Activated naive CD4-positive, alpha-beta T cell treated with anti-CD3 and anti-CD28 coated beads, Interleukin-2, amount 50 U/mL, for 24 hours (primary cell): ENCODE measurements at regions not wholly inside any gene's neighbourhood (a gene's known extent, or its start where the extent isn't known, plus 50 kb on each side); places are given as distances from the start of the nearest gene placed in this dataset.
"Not testable (repeated sequence)": the region's sequence is repeated elsewhere in the genome, so short reads cannot be mapped to it uniquely, and the experiment has no call there.

Experiments used
- H3K27ac Mint-ChIP-seq: one replicate; pipeline ENCODE4 v1.8.0; 2021; ENCODE audit warnings: mild to moderate bottlenecking, mixed read lengths
- H3K27me3 Mint-ChIP-seq: one replicate; pipeline ENCODE4 v1.8.0; 2021; ENCODE audit warnings: mixed read lengths
- H3K36me3 Mint-ChIP-seq: one replicate; pipeline ENCODE4 v1.8.0; 2021; ENCODE audit warnings: mixed read lengths
- H3K4me1 Mint-ChIP-seq: one replicate; pipeline ENCODE4 v1.8.0; 2021; ENCODE audit warnings: mixed read lengths
- H3K4me3 Mint-ChIP-seq: one replicate; pipeline ENCODE4 v1.8.0; 2021; ENCODE audit warnings: mild to moderate bottlenecking, mixed read lengths
- H3K9me3 Mint-ChIP-seq: one replicate; pipeline ENCODE4 v1.8.0; 2021; ENCODE audit warnings: mixed read lengths

DNA sequence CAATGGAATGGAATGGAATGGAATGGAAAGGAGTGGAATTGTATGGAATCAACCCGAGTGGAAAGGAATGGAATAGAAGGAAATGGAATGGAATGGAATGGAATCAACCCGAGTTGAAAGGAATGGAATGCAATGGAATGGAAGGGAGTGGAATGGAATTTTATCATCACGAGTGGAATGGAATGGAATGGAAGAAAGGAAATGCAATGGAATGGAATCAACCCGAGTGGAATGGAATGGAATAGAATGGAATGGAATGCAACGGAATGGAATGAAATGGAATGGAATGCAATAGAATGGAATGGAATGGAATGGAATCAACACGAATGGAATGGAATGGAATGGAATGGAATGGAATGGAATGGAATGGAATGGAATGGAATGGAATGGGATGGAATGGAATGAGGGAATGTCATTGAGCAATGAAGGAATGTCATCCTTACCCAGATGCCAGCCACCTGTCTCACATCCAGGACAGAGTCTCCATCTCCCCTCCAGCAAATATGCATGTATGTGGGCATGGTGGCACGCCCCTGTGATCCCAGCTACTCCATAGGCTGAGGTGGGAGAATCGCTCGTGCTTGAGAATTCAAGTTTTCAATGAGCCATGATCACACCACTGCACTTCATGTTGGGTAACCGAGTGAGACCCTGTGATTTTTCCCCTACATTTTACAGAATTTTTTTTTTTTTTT is 1149.5 kb downstream of the RPIA start:
- peaks cover 21% of the 10 kb centered on the region for H3K36me3 Mint-ChIP-seq
- H3K9me3 Mint-ChIP-seq = peaks cover 22% of the 10 kb centered on the region
- H3K4me1 Mint-ChIP-seq, H3K27me3 Mint-ChIP-seq, H3K4me3 Mint-ChIP-seq, H3K27ac Mint-ChIP-seq: not testable (repeated sequence)

GRCh38 chr2:89841476-89841840 is 1150.0 kb downstream of the RPIA start:
- Mint-ChIP-seq H3K9me3 (peaks cover 18% of the 10 kb centered on the region), H3K4me1 (no peaks in the 10 kb centered on the region), H3K27ac (no peak overlapping the region), H3K27me3 (no peaks in the 10 kb centered on the region), H3K4me3 (no peak overlapping the region), H3K36me3 (peaks cover 17% of the 10 kb centered on the region)

DNA sequence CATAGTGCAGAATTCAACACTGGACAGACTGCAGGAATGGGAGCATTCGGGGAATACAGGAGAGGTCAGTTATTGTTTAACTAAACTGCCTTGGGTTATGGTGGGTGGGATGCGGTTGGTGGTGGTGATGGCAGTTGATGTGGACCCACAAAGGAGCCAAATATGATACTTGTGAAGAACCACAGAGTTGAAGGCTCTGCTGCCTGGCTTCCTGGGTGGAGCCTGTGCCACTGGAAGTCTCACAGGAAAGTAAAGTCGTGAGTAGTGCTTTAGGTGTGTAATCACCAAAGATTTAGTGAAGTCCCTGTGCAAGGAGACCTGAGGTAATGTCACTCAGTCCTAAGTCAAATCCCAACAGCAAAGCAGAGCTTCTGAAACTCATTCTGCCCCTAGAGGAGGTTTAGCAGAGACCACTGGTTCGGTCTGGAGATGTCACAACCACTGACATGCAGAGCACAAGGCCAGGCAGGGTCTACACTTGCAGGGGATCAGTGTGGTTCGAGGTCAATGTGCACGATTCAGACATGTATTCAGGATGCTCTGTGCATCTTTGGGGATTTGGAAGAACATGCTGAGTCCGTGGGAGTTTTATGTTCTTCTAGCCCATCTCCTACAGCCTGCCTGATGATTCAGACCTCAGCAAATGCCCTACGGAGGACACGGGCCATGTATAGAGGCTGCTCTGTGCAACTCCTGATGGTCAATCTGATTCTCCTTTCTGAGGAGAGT is 1150.9 kb downstream of the RPIA start:
- no peaks in the 10 kb centered on the region for H3K27me3 Mint-ChIP-seq
- no peaks in the 10 kb centered on the region for H3K4me1 Mint-ChIP-seq
- H3K36me3 Mint-ChIP-seq = peaks cover 14% of the 10 kb centered on the region
- H3K9me3 Mint-ChIP-seq = peaks cover 16% of the 10 kb centered on the region
- no peak overlapping the region for H3K27ac Mint-ChIP-seq
- no peak overlapping the region for H3K4me3 Mint-ChIP-seq

DNA sequence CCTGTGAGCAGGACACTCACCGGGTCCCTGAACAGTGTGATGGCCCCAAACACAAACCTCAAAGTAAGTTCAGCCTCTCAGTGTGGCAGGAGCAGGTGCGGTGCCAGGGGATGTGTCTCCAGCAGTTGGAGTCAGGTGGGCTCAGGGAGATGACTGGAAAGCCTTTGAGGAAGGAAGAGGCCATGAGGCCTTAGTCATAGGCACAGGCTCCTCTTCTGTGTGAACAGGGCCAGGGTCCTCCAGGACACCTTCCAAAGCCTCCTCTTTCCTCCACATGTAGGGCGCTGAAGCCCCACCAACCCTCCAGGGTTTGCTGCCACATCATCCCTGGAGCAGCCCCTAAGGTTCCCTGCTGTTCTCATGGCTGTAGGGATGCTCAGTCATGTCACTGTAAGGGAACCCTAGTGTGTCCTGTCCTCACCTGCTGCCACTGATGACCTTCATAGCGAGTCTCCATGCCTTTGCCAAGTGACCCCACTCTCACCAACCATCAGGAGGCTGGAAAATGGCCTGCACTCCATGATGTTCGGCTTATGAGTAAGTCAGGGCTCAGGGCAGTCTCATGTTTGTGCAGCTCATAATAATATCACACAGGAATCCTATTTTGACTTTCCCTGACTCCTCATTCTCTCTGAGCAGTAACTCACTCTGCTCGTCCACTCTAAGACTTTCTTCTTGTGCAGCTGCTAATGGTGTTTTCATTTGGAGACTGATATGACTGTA is 1152.9 kb downstream of the RPIA start:
- Mint-ChIP-seq H3K36me3 (peaks cover 6% of the 10 kb centered on the region), H3K4me1 (no peaks in the 10 kb centered on the region), H3K27me3 (peaks cover 9% of the 10 kb centered on the region), H3K27ac (no peak overlapping the region), H3K9me3 (peaks cover 5% of the 10 kb centered on the region), H3K4me3 (no peak overlapping the region)

- H3K9me3 Mint-ChIP-seq = no peaks in the 10 kb centered on the region
- H3K4me1 Mint-ChIP-seq = no peaks in the 10 kb centered on the region
- H3K27me3 Mint-ChIP-seq = peaks cover 9% of the 10 kb centered on the region
- no peak overlapping the region for H3K27ac Mint-ChIP-seq
- no peak overlapping the region for H3K4me3 Mint-ChIP-seq
- H3K36me3 Mint-ChIP-seq = peaks cover 2% of the 10 kb centered on the region
Observed at GRCh38 chr2:89845532-89845931, 1154.1 kb downstream of the RPIA start.

DNA sequence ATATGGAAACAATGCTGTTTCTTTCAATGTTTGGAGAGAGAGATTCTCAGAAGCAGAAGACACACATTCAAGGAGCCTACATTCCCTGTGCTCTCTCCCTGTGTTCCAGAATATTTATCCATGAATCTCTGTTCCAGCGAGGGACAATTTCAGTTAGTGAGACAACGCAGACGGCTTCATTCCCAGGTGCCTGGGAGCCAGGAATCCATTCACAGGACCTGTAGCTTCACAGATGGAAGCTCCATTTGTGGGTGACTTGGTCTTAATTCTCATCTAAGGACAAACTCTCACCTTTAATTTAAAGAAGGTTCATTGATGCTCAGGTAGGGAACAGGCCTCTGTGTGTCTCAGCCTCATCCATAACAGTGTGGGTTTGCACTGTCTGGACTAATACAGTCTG is 1156.6 kb downstream of the RPIA start:
- no peak overlapping the region for H3K4me3 Mint-ChIP-seq
- H3K27ac Mint-ChIP-seq = no peak overlapping the region
- H3K27me3 Mint-ChIP-seq = peaks cover 9% of the 10 kb centered on the region
- no peaks in the 10 kb centered on the region for H3K9me3 Mint-ChIP-seq
- H3K36me3 Mint-ChIP-seq = no peaks in the 10 kb centered on the region
- H3K4me1 Mint-ChIP-seq = no peaks in the 10 kb centered on the region

DNA sequence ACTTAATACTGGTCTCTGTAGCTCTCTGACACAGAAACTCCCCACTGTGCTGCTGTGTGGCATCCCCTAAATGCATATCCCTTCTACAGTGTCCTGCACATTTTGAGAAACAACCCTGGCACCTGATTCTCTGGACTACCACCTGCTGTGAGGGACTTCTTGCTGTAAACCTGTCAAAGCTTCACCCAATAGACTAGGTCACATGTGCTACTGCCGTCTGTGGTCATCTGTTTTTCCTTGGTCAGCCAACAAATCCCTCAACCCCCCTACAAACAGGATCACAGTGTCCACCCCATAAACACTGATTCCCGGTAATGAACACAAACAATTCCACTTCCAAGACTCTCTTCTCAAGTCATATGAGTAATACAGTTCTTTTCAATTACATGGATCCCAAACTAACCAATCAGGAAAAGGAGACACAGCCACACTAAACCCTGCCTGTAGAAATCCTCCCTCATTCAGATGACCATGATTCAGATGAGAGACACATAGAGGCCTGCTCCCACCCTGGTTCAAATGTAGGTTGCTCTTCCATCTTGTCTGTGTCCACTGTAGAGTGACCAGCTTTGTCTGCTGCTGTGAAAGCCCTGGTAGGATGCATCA is 1157.4 kb downstream of the RPIA start:
- Mint-ChIP-seq H3K9me3 (no peaks in the 10 kb centered on the region), H3K27me3 (peaks cover 9% of the 10 kb centered on the region), H3K4me3 (no peak overlapping the region), H3K27ac (no peak overlapping the region), H3K36me3 (no peaks in the 10 kb centered on the region), H3K4me1 (no peaks in the 10 kb centered on the region)

- Mint-ChIP-seq H3K36me3 (no peaks in the 10 kb centered on the region), H3K4me1 (no peaks in the 10 kb centered on the region), H3K9me3 (no peaks in the 10 kb centered on the region), H3K4me3 (no peak overlapping the region), H3K27me3 (peaks cover 9% of the 10 kb centered on the region), H3K27ac (no peak overlapping the region)
Observed at GRCh38 chr2:89849731-89850130, 1158.3 kb downstream of the RPIA start.

- peaks cover 9% of the 10 kb centered on the region for H3K27me3 Mint-ChIP-seq
- H3K27ac Mint-ChIP-seq = no peak overlapping the region
- no peak overlapping the region for H3K4me3 Mint-ChIP-seq
- no peaks in the 10 kb centered on the region for H3K9me3 Mint-ChIP-seq
- H3K4me1 Mint-ChIP-seq = no peaks in the 10 kb centered on the region
- no peaks in the 10 kb centered on the region for H3K36me3 Mint-ChIP-seq
Observed at GRCh38 chr2:89850481-89850880, 1159.0 kb downstream of the RPIA start.

DNA sequence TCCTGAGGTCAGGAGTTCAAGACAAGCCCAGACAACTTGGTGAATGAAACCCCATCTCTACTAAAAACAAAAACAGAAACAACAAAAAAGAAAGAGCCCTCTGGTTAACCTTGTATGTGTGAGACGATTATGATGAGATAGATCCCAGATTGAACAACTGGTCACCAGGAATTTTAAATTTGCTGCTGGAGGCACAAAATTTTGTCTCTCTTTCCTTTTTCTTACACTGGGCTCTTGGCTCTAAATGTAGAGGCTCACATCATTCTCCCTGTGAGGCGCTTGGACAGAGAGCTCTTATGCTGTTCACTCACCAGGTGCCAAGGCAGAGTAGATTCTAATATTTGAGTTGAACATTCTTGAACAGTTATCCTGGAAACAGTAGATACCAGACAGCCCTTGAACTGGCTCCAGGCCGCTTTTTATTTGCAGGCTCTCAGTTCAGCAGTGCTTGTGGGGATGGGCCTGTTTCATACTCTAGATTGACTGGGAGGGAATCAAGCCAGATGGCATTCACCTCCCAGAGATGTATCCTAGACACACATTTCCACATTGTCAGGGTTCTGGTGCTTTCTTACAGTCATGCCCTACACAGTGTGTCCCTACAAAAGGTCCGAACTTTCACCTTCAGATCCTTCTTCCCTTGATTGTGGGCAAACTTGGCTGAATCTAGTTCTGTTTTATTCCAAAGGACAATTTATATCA is 1159.6 kb downstream of the RPIA start:
- H3K36me3 Mint-ChIP-seq = no peaks in the 10 kb centered on the region
- H3K27me3 Mint-ChIP-seq = peaks cover 9% of the 10 kb centered on the region
- no peak overlapping the region for H3K4me3 Mint-ChIP-seq
- no peaks in the 10 kb centered on the region for H3K9me3 Mint-ChIP-seq
- no peaks in the 10 kb centered on the region for H3K4me1 Mint-ChIP-seq
- no peak overlapping the region for H3K27ac Mint-ChIP-seq

GRCh38 chr2:89851583-89851905 is 1160.1 kb downstream of the RPIA start:
- no peaks in the 10 kb centered on the region for H3K36me3 Mint-ChIP-seq
- H3K27ac Mint-ChIP-seq = no peak overlapping the region
- H3K27me3 Mint-ChIP-seq = peaks cover 9% of the 10 kb centered on the region

GRCh38 chr2:89853427-89853826 is 1162.0 kb downstream of the RPIA start:
- not testable (repeated sequence) for H3K27me3 Mint-ChIP-seq, H3K27ac Mint-ChIP-seq, H3K4me1 Mint-ChIP-seq

More at GRCh38 chr2:89851583-89851905, 1160.1 kb downstream of the RPIA start:
- Mint-ChIP-seq H3K4me1 (no peaks in the 10 kb centered on the region), H3K4me3 (no peak overlapping the region), H3K9me3 (no peaks in the 10 kb centered on the region)

DNA sequence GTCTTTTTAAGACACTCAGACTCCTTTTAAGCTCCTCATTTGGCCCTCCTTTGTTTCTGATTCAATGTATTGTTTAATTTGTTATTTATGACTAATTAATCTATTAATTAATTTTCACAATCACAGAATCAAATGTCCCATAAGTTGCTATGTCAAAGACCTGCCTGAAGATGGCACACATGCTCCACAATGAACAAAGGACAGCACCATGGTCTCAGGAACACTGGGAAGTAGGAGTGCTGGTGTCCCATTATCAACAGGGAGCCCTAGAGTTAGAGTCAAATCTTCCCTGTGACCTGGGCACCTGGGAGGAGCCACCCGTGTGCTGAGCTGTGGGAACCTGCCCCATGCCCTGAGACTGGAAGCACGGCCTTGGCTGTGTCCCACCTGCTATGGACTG is 1164.3 kb downstream of the RPIA start:
- not testable (repeated sequence) for H3K27me3 Mint-ChIP-seq, H3K9me3 Mint-ChIP-seq, H3K4me3 Mint-ChIP-seq, H3K36me3 Mint-ChIP-seq, H3K27ac Mint-ChIP-seq, H3K4me1 Mint-ChIP-seq

More at GRCh38 chr2:89853427-89853826, 1162.0 kb downstream of the RPIA start:
- not testable (repeated sequence) for H3K4me3 Mint-ChIP-seq, H3K9me3 Mint-ChIP-seq, H3K36me3 Mint-ChIP-seq

DNA sequence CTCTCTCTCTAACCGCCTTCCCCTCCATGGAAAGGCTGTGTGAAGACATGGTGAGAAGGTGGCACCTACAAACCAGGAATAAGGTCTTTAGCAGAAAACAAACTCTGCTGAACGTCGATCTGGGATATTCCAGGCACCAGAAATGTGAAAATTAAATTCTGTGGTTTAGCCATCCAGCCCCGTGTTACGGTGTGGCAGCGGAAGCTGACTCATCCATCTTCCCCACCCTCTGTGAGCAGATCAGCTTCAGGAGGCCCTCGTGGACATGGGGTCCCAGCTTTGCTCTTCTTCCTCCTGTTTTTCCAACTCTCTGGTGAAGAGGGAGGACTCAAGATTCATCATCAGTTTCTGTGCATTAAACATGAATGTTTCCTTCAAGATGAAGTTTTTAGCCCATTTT is 1164.8 kb downstream of the RPIA start:
- H3K27me3 Mint-ChIP-seq = not testable (repeated sequence)

GRCh38 chr2:89862164-89862563 is 1170.7 kb downstream of the RPIA start:
- not testable (repeated sequence) for H3K36me3 Mint-ChIP-seq, H3K27ac Mint-ChIP-seq, H3K4me1 Mint-ChIP-seq, H3K27me3 Mint-ChIP-seq, H3K9me3 Mint-ChIP-seq, H3K4me3 Mint-ChIP-seq

More for the DNA sequence above, 1164.8 kb downstream of the RPIA start:
- not testable (repeated sequence) for H3K36me3 Mint-ChIP-seq, H3K4me1 Mint-ChIP-seq, H3K9me3 Mint-ChIP-seq, H3K27ac Mint-ChIP-seq, H3K4me3 Mint-ChIP-seq
